AG09319 (cell line): ENCODE measurements at regions not wholly inside any gene's neighbourhood (a gene's known extent, or its start where the extent isn't known, plus 50 kb on each side); places are given as distances from the start of the nearest gene placed in this dataset.
A peak's percentile ranks its signal among the peaks of the same experiment; 100 is the strongest.

Experiments
- DNase-seq: peaks from one replicate; pipeline ENCODE4 v3.0.0-alpha.2; 2010; ENCODE audit warnings: low read depth; ENCODE audit errors: extremely low read depth
- TF ChIP-seq, protein P1 (sequence below): IDR thresholded peaks from 2 replicates; pipeline ENCODE4 v1.5.1; 2011; ENCODE audit warnings: low read depth, mild to moderate bottlenecking, inconsistent platforms, low read length, moderate library complexity

DNA sequence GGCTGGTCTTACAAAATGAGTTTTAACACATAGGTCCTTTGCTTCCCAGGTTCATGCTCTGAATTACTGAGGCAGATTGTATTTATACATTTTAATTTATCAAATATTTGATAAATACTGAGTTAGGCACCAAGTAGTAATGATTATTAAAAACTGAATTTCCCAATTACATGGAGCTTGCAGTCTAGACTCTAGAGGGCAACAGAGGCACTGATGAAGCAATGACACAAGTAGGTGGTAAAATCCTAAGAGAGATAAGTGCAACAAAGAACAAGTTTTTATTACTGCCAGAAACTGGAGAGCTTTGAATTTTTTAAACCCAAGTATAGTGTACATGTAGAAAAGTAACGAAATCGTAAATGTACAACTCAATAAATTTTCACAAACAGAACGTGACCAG, 406.2 kb upstream of the RARB start:
- no peak for DNase-seq
- TF ChIP-seq, protein P1, sequence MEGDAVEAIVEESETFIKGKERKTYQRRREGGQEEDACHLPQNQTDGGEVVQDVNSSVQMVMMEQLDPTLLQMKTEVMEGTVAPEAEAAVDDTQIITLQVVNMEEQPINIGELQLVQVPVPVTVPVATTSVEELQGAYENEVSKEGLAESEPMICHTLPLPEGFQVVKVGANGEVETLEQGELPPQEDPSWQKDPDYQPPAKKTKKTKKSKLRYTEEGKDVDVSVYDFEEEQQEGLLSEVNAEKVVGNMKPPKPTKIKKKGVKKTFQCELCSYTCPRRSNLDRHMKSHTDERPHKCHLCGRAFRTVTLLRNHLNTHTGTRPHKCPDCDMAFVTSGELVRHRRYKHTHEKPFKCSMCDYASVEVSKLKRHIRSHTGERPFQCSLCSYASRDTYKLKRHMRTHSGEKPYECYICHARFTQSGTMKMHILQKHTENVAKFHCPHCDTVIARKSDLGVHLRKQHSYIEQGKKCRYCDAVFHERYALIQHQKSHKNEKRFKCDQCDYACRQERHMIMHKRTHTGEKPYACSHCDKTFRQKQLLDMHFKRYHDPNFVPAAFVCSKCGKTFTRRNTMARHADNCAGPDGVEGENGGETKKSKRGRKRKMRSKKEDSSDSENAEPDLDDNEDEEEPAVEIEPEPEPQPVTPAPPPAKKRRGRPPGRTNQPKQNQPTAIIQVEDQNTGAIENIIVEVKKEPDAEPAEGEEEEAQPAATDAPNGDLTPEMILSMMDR = peak; percentile 66

DNA sequence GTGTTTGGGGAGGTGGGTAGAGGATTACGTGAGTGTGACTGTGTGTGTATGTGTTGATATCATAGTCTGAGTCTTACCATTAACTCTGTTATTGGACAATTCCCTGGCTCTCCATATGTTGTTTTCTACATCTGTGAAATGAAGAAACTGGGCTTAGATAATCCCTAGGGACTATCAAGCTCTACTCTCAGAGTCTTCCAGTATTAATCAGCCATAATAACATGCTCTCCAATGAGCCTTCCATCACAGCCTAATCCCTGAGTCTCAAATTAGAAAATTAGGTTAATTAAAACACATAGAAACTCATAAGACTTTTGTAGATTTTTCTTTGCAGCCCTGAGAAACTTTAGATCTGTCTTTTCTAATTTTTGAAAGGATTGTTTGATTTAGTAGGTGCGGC, 404.2 kb upstream of the RARB start:
- TF ChIP-seq, protein P1 = no peak
- no peak for DNase-seq

- TF ChIP-seq, protein P1 = no peak
- DNase-seq = no peak
Measured at GRCh38 chr3:25025236-25025635, 402.8 kb upstream of the RARB start.

- no peak for DNase-seq
- TF ChIP-seq, protein P1 = no peak
Measured at GRCh38 chr3:25027650-25028049, 400.4 kb upstream of the RARB start.

DNA sequence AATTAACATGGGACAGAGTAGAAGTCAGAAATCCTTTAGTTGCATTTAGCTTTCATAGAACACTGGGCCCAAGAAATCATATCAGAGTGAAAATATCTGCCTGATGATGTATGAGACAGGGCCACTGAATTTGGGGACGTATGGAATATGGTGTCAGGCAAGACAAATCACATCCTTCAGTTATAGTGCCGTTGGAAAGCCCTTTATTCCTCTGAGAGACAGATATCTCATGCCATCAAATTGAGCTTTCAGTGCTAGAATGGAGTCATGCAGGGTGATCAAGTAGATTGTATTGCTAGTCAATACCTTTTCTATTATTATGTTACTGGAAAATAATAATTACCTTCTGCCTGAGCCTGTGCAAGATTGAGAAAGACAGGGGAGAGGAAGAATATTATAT, 398.2 kb upstream of the RARB start:
- TF ChIP-seq, protein P1 = no peak

GRCh38 chr3:25032344-25032743, 395.7 kb upstream of the RARB start:
- TF ChIP-seq, protein P1 = no peak

More for the DNA sequence above, 398.2 kb upstream of the RARB start:
- DNase-seq = no peak

DNA sequence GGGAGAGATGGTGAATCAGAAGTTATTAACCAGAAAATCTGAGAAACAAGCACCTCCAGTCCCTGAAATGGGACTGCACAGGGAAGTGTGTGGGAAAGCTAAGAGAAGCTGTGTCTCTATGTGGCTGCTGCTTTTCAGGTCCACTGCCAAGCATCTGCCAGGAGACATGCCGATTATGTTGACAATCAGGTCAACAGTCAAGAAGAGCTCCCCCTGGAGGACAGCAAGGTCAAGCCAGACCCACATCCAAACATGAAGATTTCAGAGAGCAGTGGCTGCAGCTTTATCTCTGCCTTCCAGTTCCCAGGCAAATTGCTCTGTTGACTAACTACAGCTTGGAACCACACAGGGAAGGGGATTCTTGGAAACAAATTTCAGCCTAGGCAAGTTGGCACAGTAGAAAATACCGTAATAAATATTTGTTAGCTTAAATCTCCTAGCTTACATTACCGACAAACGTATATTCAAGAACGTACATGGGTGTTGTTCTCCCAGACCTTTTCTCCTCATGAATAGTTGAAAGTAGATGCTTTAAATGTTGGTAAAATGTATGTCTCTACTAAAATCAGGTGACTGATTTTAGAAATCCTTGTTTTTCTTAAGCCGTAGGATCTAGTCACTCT, 394.5 kb upstream of the RARB start:
- TF ChIP-seq, protein P1 = peak; percentile 51
- DNase-seq = no peak

More at GRCh38 chr3:25032344-25032743, 395.7 kb upstream of the RARB start:
- DNase-seq = no peak
